OCI-LY3 (cell line): ENCODE measurements at regions not wholly inside any gene's neighbourhood (a gene's known extent, or its start where the extent isn't known, plus 50 kb on each side); places are given as distances from the start of the nearest gene placed in this dataset.

ENCODE experiments used
- H2AFZ ChIP-seq: fragments of 200-600, 300-600 bp; shearing (Covaris generic); 2 replicates; pipeline ENCODE4 v1.6.0; 2014; ENCODE audit warnings: antibody characterized with exemption, low read depth, low read length
- H3K27ac ChIP-seq: fragments of 200-600, 300-600 bp; sonication (generic); 2 replicates; pipeline ENCODE4 v1.5.1; 2014; ENCODE audit warnings: mild to moderate bottlenecking, low read length, moderate library complexity, mixed read lengths
- H3K27me3 ChIP-seq: fragments of 200-600, 300-600 bp; sonication (generic); 2 replicates; pipeline ENCODE4 v1.6.1; 2014; ENCODE audit warnings: low read depth, low read length, mixed read lengths
- H3K36me3 ChIP-seq: fragments of 200-600, 300-600 bp; sonication (generic); replicated peaks from 2 replicates; pipeline ENCODE3; 2014; ENCODE audit warnings: low read depth, low read length, mixed read lengths
- H3K4me1 ChIP-seq: fragments of 300-600, 200-600 bp; sonication (generic); 2 replicates; pipeline ENCODE4 v1.6.1; 2014; ENCODE audit warnings: low read length, mixed read lengths
- H3K4me2 ChIP-seq: fragments of 200-600, 300-600 bp; sonication (generic); 2 replicates; pipeline ENCODE4 v1.6.1; 2014; ENCODE audit warnings: low read length, mixed read lengths
- H3K4me3 ChIP-seq: fragments of 300-600, 200-600 bp; sonication (generic); 2 replicates; pipeline ENCODE4 v1.5.1; 2014; ENCODE audit warnings: antibody characterized with exemption, mild to moderate bottlenecking, low read length, moderate library complexity
- H3K79me2 ChIP-seq: fragments of 300-600, 200-600 bp; shearing (Covaris generic); 2 replicates; pipeline ENCODE4 v1.6.1; 2014; ENCODE audit warnings: mild to moderate bottlenecking, low read length, mixed read lengths
- H3K9ac ChIP-seq: fragments of 300-600, 200-600 bp; shearing (Covaris generic); 2 replicates; pipeline ENCODE4 v1.6.0; 2014; ENCODE audit warnings: mild to moderate bottlenecking, low read length, moderate library complexity
- H3K9me3 ChIP-seq: fragments of 200-600, 300-600 bp; shearing (Covaris generic); 2 replicates; pipeline ENCODE4 v1.6.1; 2014; ENCODE audit warnings: low read length, mixed read lengths; ENCODE audit not compliant: insufficient read depth
- H4K20me1 ChIP-seq: fragments of 200-600, 300-600 bp; sonication (generic); 2 replicates; pipeline ENCODE4 v1.6.1; 2016; ENCODE audit warnings: low read length, mixed read lengths; ENCODE audit not compliant: insufficient read depth
- CTCF ChIP-seq: fragments of 200-600, 300-600 bp; sonication (generic); IDR thresholded peaks from 2 replicates; pipeline ENCODE4 v1.5.1; 2014; ENCODE audit warnings: antibody characterized with exemption, low read length, low read depth
- EZH2phosphoT487 ChIP-seq: fragments of 200-600 bp; shearing (Covaris generic); IDR thresholded peaks from 2 replicates; pipeline ENCODE4 v1.6.1; 2018; ENCODE audit warnings: antibody characterized with exemption, mixed run types, low read depth

- H3K27ac ChIP-seq, result no peak overlapping the region
- H3K27me3 ChIP-seq, result no peaks in the 10 kb centered on the region
- no peaks in the 10 kb centered on the region; the same call in none of the 2 replicates for H3K4me1 ChIP-seq
- H3K4me2 ChIP-seq, result no peak overlapping the region
- no peak overlapping the region for H2AFZ ChIP-seq
- no peak overlapping the region for H3K9ac ChIP-seq
- H3K4me3 ChIP-seq, result no peak overlapping the region
- no peaks in the 10 kb centered on the region for H3K36me3 ChIP-seq
- TF ChIP-seq EZH2phosphoT487, result no peak
- TF ChIP-seq CTCF, result no peak
- no peaks in the 10 kb centered on the region for H3K9me3 ChIP-seq
- no peaks in the 10 kb centered on the region for H3K79me2 ChIP-seq
- H4K20me1 ChIP-seq, result no peaks in the 10 kb centered on the region
Measured at GRCh38 chr7:91375378-91375777, 111.1 kb downstream of the FZD1 start.

GRCh38 chr7:91378131-91378530 lies 113.9 kb downstream of the FZD1 start:
- no peaks in the 10 kb centered on the region for H3K79me2 ChIP-seq
- no peaks in the 10 kb centered on the region for H4K20me1 ChIP-seq

GRCh38 chr7:91379236-91379635 lies 115.0 kb downstream of the FZD1 start:
- H3K4me3 ChIP-seq, result no peak overlapping the region
- H3K79me2 ChIP-seq, result no peaks in the 10 kb centered on the region
- H3K27ac ChIP-seq, result no peak overlapping the region
- H4K20me1 ChIP-seq, result no peaks in the 10 kb centered on the region
- no peaks in the 10 kb centered on the region for H3K27me3 ChIP-seq
- H3K36me3 ChIP-seq, result no peaks in the 10 kb centered on the region
- no peak for TF ChIP-seq CTCF
- TF ChIP-seq EZH2phosphoT487, result no peak
- no peak overlapping the region for H3K4me2 ChIP-seq
- H3K4me1 ChIP-seq, result peaks cover 20% of the 10 kb centered on the region
- H3K9me3 ChIP-seq, result no peaks in the 10 kb centered on the region
- no peak overlapping the region for H2AFZ ChIP-seq
- no peak overlapping the region for H3K9ac ChIP-seq

More at GRCh38 chr7:91378131-91378530, 113.9 kb downstream of the FZD1 start:
- H3K4me2 ChIP-seq, result no peak overlapping the region
- no peak overlapping the region for H2AFZ ChIP-seq
- no peaks in the 10 kb centered on the region for H3K27me3 ChIP-seq
- H3K4me1 ChIP-seq, result peaks cover 10% of the 10 kb centered on the region
- H3K9ac ChIP-seq, result no peak overlapping the region
- no peaks in the 10 kb centered on the region for H3K36me3 ChIP-seq
- no peak overlapping the region for H3K27ac ChIP-seq
- no peaks in the 10 kb centered on the region for H3K9me3 ChIP-seq
- H3K4me3 ChIP-seq, result no peak overlapping the region
- TF ChIP-seq CTCF, result no peak
- no peak for TF ChIP-seq EZH2phosphoT487

- H3K36me3 ChIP-seq, result no peaks in the 10 kb centered on the region
- no peak overlapping the region for H3K4me2 ChIP-seq
- no peak overlapping the region for H3K27ac ChIP-seq
- TF ChIP-seq CTCF, result no peak
- TF ChIP-seq EZH2phosphoT487, result no peak
- no peak overlapping the region for H2AFZ ChIP-seq
- H3K9me3 ChIP-seq, result no peaks in the 10 kb centered on the region
- H3K4me1 ChIP-seq, result peaks cover 20% of the 10 kb centered on the region
- H3K79me2 ChIP-seq, result no peaks in the 10 kb centered on the region
- H3K27me3 ChIP-seq, result no peaks in the 10 kb centered on the region
- no peaks in the 10 kb centered on the region for H4K20me1 ChIP-seq
- no peak overlapping the region for H3K4me3 ChIP-seq
- H3K9ac ChIP-seq, result no peak overlapping the region
Measured at GRCh38 chr7:91379991-91380390, 115.8 kb downstream of the FZD1 start.
